ENCODE measurements at regions not wholly inside any gene's neighbourhood (a gene's known extent, or its start where the extent isn't known, plus 50 kb on each side); places are given as distances from the start of the nearest gene placed in this dataset.
A peak's percentile ranks its signal among the peaks of the same experiment; 100 is the strongest.

GRCh38 chr20:50418890-50419642, 91.1 kb upstream of the PTPN1 start:
- no peak overlapping the region for H3K9ac ChIP-seq (ENCODE audit: low read length)
- H4K12ac ChIP-seq (ENCODE audit: low read depth, low read length) = no peak overlapping the region
- no peak overlapping the region for H4K8ac ChIP-seq (ENCODE audit: low read depth, low read length)
- no peak overlapping the region for H3K27ac ChIP-seq (ENCODE audit: low read depth, low read length)
- no peaks in the 10 kb centered on the region for H3K9me3 ChIP-seq (ENCODE audit: insufficient read depth, low read depth, low read length)
- no peak overlapping the region for H2BK12ac ChIP-seq (ENCODE audit: low read length)
- no peak overlapping the region for H3K23ac ChIP-seq (ENCODE audit: low read length)
- no peak overlapping the region for H2AFZ ChIP-seq (ENCODE audit: insufficient read depth, low read length, poor library complexity)
- peaks cover 10% of the 10 kb centered on the region for H3K79me1 ChIP-seq (ENCODE audit: low read length)
- no peak overlapping the region for H2BK5ac ChIP-seq (ENCODE audit: low read depth, low read length, poor library complexity)
- no peaks in the 10 kb centered on the region for H3K36me3 ChIP-seq (ENCODE audit: control insufficient read depth in 1 of 2, insufficient read depth in 2 of 2, low read length in 2 of 2)
- H3K4ac ChIP-seq (ENCODE audit: low read depth, low read length) = no peak overlapping the region
- H3K14ac ChIP-seq (ENCODE audit: low read length) = no peak overlapping the region
- no peaks in the 10 kb centered on the region for H3K79me2 ChIP-seq (ENCODE audit: control insufficient read depth, insufficient read depth, low read length, poor library complexity)
- H3K4me1 ChIP-seq (ENCODE audit: control insufficient read depth in 1 of 2, insufficient read depth in 2 of 2, low read length in 2 of 2) = peaks cover 11 to 18% of the 10 kb centered on the region in 2 experiments
- H3K27me3 ChIP-seq (ENCODE audit: insufficient read depth, low read length) = no peaks in the 10 kb centered on the region
- no peak for DNase-seq
- no CpG with 5 or more reads among the region's 4 CpGs for WGBS (ENCODE audit: extremely low coverage, insufficient coverage, insufficient read length)
- no peak overlapping the region for H2BK120ac ChIP-seq (ENCODE audit: insufficient read depth, low read length, poor library complexity)
- no peak overlapping the region for H2AK5ac ChIP-seq (ENCODE audit: low read length)
- no peak overlapping the region for H3K18ac ChIP-seq (ENCODE audit: low read length)
- no peak overlapping the region for H3K4me2 ChIP-seq (ENCODE audit: low read length)
- no peak overlapping the region for H3K4me3 ChIP-seq (ENCODE audit: low read depth, low read length)
- peak overlapping the region; percentile 7 for H4K91ac ChIP-seq (ENCODE audit: low read depth, low read length)

DNA sequence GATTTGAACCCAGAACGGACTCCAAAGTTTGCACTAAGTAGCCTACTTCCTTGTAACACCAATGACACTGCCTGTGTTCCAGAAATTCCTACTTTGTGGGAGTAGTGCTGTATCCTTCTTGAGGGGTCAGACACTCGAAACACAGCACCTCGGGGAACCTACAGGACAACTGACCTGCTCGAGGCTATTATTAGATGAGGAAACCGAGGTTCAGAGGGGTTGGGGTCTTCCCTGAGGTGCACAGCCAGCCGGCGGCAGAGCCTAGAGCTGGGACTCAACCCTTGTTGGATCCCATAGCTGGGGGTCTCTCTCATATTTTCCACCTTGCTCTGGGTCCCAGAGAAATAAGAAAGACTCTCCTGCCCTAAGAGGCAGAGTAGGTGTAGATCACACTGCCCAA, 89.8 kb upstream of the PTPN1 start:
- Histone ChIP-seq H3K27ac (ENCODE audit: low read depth, low read length) (no peak overlapping the region), H2AK5ac (ENCODE audit: low read length) (no peak overlapping the region), H4K8ac (ENCODE audit: low read depth, low read length) (no peak overlapping the region), H3K23ac (ENCODE audit: low read length) (no peak overlapping the region), H3K4me3 (ENCODE audit: low read depth, low read length) (no peak overlapping the region), H3K79me1 (ENCODE audit: low read length) (peaks cover 8% of the 10 kb centered on the region), H2AFZ (ENCODE audit: insufficient read depth, low read length, poor library complexity) (no peak overlapping the region), H3K79me2 (ENCODE audit: control insufficient read depth, insufficient read depth, low read length, poor library complexity) (no peaks in the 10 kb centered on the region), H2BK12ac (ENCODE audit: low read length) (no peak overlapping the region), H4K12ac (ENCODE audit: low read depth, low read length) (no peak overlapping the region), H3K14ac (ENCODE audit: low read length) (no peak overlapping the region), H2BK5ac (ENCODE audit: low read depth, low read length, poor library complexity) (no peak overlapping the region), H3K9me3 (ENCODE audit: insufficient read depth, low read depth, low read length) (no peaks in the 10 kb centered on the region), H4K91ac (ENCODE audit: low read depth, low read length) (no peak overlapping the region), H2BK120ac (ENCODE audit: insufficient read depth, low read length, poor library complexity) (no peak overlapping the region), H3K36me3 (ENCODE audit: control insufficient read depth in 1 of 2, insufficient read depth in 2 of 2, low read length in 2 of 2) (no peaks in the 10 kb centered on the region), H3K4me2 (ENCODE audit: low read length) (no peak overlapping the region), H3K4me1 (ENCODE audit: control insufficient read depth in 1 of 2, insufficient read depth in 2 of 2, low read length in 2 of 2) (peaks cover 11 to 15% of the 10 kb centered on the region in 2 experiments), H3K27me3 (ENCODE audit: insufficient read depth, low read length) (no peaks in the 10 kb centered on the region), H3K4ac (ENCODE audit: low read depth, low read length) (no peak overlapping the region), H3K9ac (ENCODE audit: low read length) (no peak overlapping the region), H3K18ac (ENCODE audit: low read length) (no peak overlapping the region)
- no peak for DNase-seq
- WGBS (ENCODE audit: extremely low coverage, insufficient coverage, insufficient read length) = no CpG with 5 or more reads among the region's 7 CpGs

GRCh38 chr20:50421356-50422340, 88.5 kb upstream of the PTPN1 start:
- Histone ChIP-seq H2BK12ac (ENCODE audit: low read length) (no peak overlapping the region), H3K36me3 (ENCODE audit: control insufficient read depth in 1 of 2, insufficient read depth in 2 of 2, low read length in 2 of 2) (no peaks in the 10 kb centered on the region), H4K12ac (ENCODE audit: low read depth, low read length) (no peak overlapping the region), H3K79me1 (ENCODE audit: low read length) (peaks cover 8% of the 10 kb centered on the region), H3K9me3 (ENCODE audit: insufficient read depth, low read depth, low read length) (no peaks in the 10 kb centered on the region), H3K18ac (ENCODE audit: low read length) (no peak overlapping the region), H3K23ac (ENCODE audit: low read length) (no peak overlapping the region), H3K4me3 (ENCODE audit: low read depth, low read length) (no peak overlapping the region), H3K9ac (ENCODE audit: low read length) (no peak overlapping the region), H2AK5ac (ENCODE audit: low read length) (no peak overlapping the region), H4K8ac (ENCODE audit: low read depth, low read length) (no peak overlapping the region), H3K79me2 (ENCODE audit: control insufficient read depth, insufficient read depth, low read length, poor library complexity) (no peaks in the 10 kb centered on the region), H3K27me3 (ENCODE audit: insufficient read depth, low read length) (no peaks in the 10 kb centered on the region), H3K14ac (ENCODE audit: low read length) (no peak overlapping the region), H4K91ac (ENCODE audit: low read depth, low read length) (no peak overlapping the region), H2AFZ (ENCODE audit: insufficient read depth, low read length, poor library complexity) (no peak overlapping the region), H2BK120ac (ENCODE audit: insufficient read depth, low read length, poor library complexity) (peak overlapping the region; percentile 28), H3K27ac (ENCODE audit: low read depth, low read length) (no peak overlapping the region), H3K4ac (ENCODE audit: low read depth, low read length) (no peak overlapping the region), H3K4me2 (ENCODE audit: low read length) (no peak overlapping the region), H3K4me1 (ENCODE audit: control insufficient read depth in 1 of 2, insufficient read depth in 2 of 2, low read length in 2 of 2) (peaks cover 11 to 15% of the 10 kb centered on the region in 2 experiments), H2BK5ac (ENCODE audit: low read depth, low read length, poor library complexity) (no peak overlapping the region)
- peak; percentile 95 to 97 for DNase-seq
- no CpG with 5 or more reads among the region's 6 CpGs for WGBS (ENCODE audit: extremely low coverage, insufficient coverage, insufficient read length)

- H4K12ac ChIP-seq (ENCODE audit: low read depth, low read length) = no peak overlapping the region
- no peak overlapping the region for H3K4me3 ChIP-seq (ENCODE audit: low read depth, low read length)
- H4K91ac ChIP-seq (ENCODE audit: low read depth, low read length) = peak overlapping the region; percentile 76
- no peaks in the 10 kb centered on the region for H3K36me3 ChIP-seq (ENCODE audit: control insufficient read depth in 1 of 2, insufficient read depth in 2 of 2, low read length in 2 of 2)
- no peak overlapping the region for H3K23ac ChIP-seq (ENCODE audit: low read length)
- H3K9me3 ChIP-seq (ENCODE audit: insufficient read depth, low read depth, low read length) = no peaks in the 10 kb centered on the region
- peak overlapping the region; percentile 11 for H2BK5ac ChIP-seq (ENCODE audit: low read depth, low read length, poor library complexity)
- peak overlapping the region; percentile 83 for H2BK120ac ChIP-seq (ENCODE audit: insufficient read depth, low read length, poor library complexity)
- no peaks in the 10 kb centered on the region for H3K27me3 ChIP-seq (ENCODE audit: insufficient read depth, low read length)
- no peak for DNase-seq
- no peak overlapping the region for H3K9ac ChIP-seq (ENCODE audit: low read length)
- peak overlapping the region; percentile 83 for H2AK5ac ChIP-seq (ENCODE audit: low read length)
- H3K79me1 ChIP-seq (ENCODE audit: low read length) = peaks cover 8% of the 10 kb centered on the region
- H3K18ac ChIP-seq (ENCODE audit: low read length) = no peak overlapping the region
- H4K8ac ChIP-seq (ENCODE audit: low read depth, low read length) = peak overlapping the region; percentile 40
- H3K79me2 ChIP-seq (ENCODE audit: control insufficient read depth, insufficient read depth, low read length, poor library complexity) = no peaks in the 10 kb centered on the region
- no peak overlapping the region for H3K4me2 ChIP-seq (ENCODE audit: low read length)
- H3K4me1 ChIP-seq (ENCODE audit: control insufficient read depth in 1 of 2, insufficient read depth in 2 of 2, low read length in 2 of 2) = peaks cover 11 to 15% of the 10 kb centered on the region in 2 experiments
- no peak overlapping the region for H2AFZ ChIP-seq (ENCODE audit: insufficient read depth, low read length, poor library complexity)
- peak overlapping the region; percentile 55 for H3K14ac ChIP-seq (ENCODE audit: low read length)
- H2BK12ac ChIP-seq (ENCODE audit: low read length) = peak overlapping the region; percentile 93
- WGBS (ENCODE audit: extremely low coverage, insufficient coverage, insufficient read length) = no CpG with 5 or more reads among the region's 6 CpGs
- H3K4ac ChIP-seq (ENCODE audit: low read depth, low read length) = no peak overlapping the region
- no peak overlapping the region for H3K27ac ChIP-seq (ENCODE audit: low read depth, low read length)
These were observed 86.4 kb upstream of the PTPN1 start for GRCh38 chr20:50423758-50424157.
